GM18499 (cell line): ENCODE measurements at regions not wholly inside any gene's neighbourhood (a gene's known extent, or its start where the extent isn't known, plus 50 kb on each side); places are given as distances from the start of the nearest gene placed in this dataset.
"Not testable (repeated sequence)": the region's sequence is repeated elsewhere in the genome, so short reads cannot be mapped to it uniquely, and the experiment has no call there.

ENCODE experiments used
- ATAC-seq: cut with Tn5 transposase; IDR thresholded peaks from one replicate; pipeline ENCODE4 v1.9.1; 2021; ENCODE audit warnings: moderate number of reproducible peaks; ENCODE audit not compliant: insufficient read depth, unreplicated experiment

- ATAC-seq = no peak
Measured at GRCh38 chr1:238343852-238344251, 453.1 kb upstream of the ZP4 start.

- ATAC-seq = no peak
Measured at GRCh38 chr1:238341395-238341794, 450.7 kb upstream of the ZP4 start.

- no peak for ATAC-seq
Measured at GRCh38 chr1:238340989-238341388, 450.3 kb upstream of the ZP4 start.

- ATAC-seq = no peak
Measured at GRCh38 chr1:238336531-238336930, 445.8 kb upstream of the ZP4 start.

GRCh38 chr1:238334170-238334569, 443.4 kb upstream of the ZP4 start:
- ATAC-seq = no peak

- no peak for ATAC-seq
Measured at GRCh38 chr1:238331557-238331956, 440.8 kb upstream of the ZP4 start.

GRCh38 chr1:238329671-238330070, 438.9 kb upstream of the ZP4 start:
- ATAC-seq = no peak

GRCh38 chr1:238327033-238327432, 436.3 kb upstream of the ZP4 start:
- not testable (repeated sequence) for ATAC-seq

- ATAC-seq = not testable (repeated sequence)
Measured at GRCh38 chr1:238326479-238326878, 435.8 kb upstream of the ZP4 start.

GRCh38 chr1:238324211-238324864, 433.6 kb upstream of the ZP4 start:
- no peak for ATAC-seq

- ATAC-seq = no peak
Measured at GRCh38 chr1:238323490-238323889, 432.8 kb upstream of the ZP4 start.

- ATAC-seq = no peak
Measured at GRCh38 chr1:238319957-238320356, 429.2 kb upstream of the ZP4 start.

GRCh38 chr1:238318294-238319110, 427.8 kb upstream of the ZP4 start:
- ATAC-seq = no peak

- ATAC-seq = no peak
Measured at GRCh38 chr1:238312969-238313368, 422.2 kb upstream of the ZP4 start.

- ATAC-seq = no peak
Measured at GRCh38 chr1:238306411-238306810, 415.7 kb upstream of the ZP4 start.

GRCh38 chr1:238302646-238303045, 411.9 kb upstream of the ZP4 start:
- no peak for ATAC-seq

GRCh38 chr1:238296371-238296770, 405.6 kb upstream of the ZP4 start:
- no peak for ATAC-seq

GRCh38 chr1:238293075-238293474, 402.4 kb upstream of the ZP4 start:
- no peak for ATAC-seq

- ATAC-seq = no peak
Measured at GRCh38 chr1:238281418-238281817, 390.7 kb upstream of the ZP4 start.

- no peak for ATAC-seq
Measured at GRCh38 chr1:238279694-238280380, 389.1 kb upstream of the ZP4 start.

GRCh38 chr1:238272145-238272544, 381.4 kb upstream of the ZP4 start:
- ATAC-seq = no peak
